C4-2B (cell line): ENCODE measurements at regions not wholly inside any gene's neighbourhood (a gene's known extent, or its start where the extent isn't known, plus 50 kb on each side); places are given as distances from the start of the nearest gene placed in this dataset.

Experiments used
- CTCF ChIP-seq: fragments of 450-650 bp; conservative IDR thresholded peaks from 2 replicates; pipeline ENCODE4 v1.5.1; 2017; ENCODE audit warnings: mild to moderate bottlenecking
- ZFX ChIP-seq: fragments of 450-650 bp; IDR thresholded peaks from 2 replicates; pipeline ENCODE4 v1.6.1; 2017

GRCh38 chr1:196147530-196147929 lies 460.7 kb downstream of the KCNT2 start:
- TF ChIP-seq CTCF (no peak), ZFX (no peak)
